OCI-LY1 (cell line): ENCODE measurements at regions not wholly inside any gene's neighbourhood (a gene's known extent, or its start where the extent isn't known, plus 50 kb on each side); places are given as distances from the start of the nearest gene placed in this dataset.

Experiments used
- EZH2 ChIP-seq: fragments of 200-600 bp; sonication (generic), shearing (Covaris generic); IDR thresholded peaks from 2 replicates; pipeline ENCODE4 v1.8.0; 2017; ENCODE audit warnings: borderline replicate concordance, mixed run types, mild to moderate bottlenecking, antibody characterized with exemption, low read length, moderate library complexity, mixed read lengths
- TF ChIP-seq, protein P1 (sequence below): fragments of 200-600 bp; sonication (generic), shearing (Covaris generic); IDR thresholded peaks from 2 replicates; pipeline ENCODE4 v1.5.1; 2017; ENCODE audit warnings: mild to moderate bottlenecking, antibody characterized with exemption, low read length, moderate library complexity, mixed read lengths

DNA sequence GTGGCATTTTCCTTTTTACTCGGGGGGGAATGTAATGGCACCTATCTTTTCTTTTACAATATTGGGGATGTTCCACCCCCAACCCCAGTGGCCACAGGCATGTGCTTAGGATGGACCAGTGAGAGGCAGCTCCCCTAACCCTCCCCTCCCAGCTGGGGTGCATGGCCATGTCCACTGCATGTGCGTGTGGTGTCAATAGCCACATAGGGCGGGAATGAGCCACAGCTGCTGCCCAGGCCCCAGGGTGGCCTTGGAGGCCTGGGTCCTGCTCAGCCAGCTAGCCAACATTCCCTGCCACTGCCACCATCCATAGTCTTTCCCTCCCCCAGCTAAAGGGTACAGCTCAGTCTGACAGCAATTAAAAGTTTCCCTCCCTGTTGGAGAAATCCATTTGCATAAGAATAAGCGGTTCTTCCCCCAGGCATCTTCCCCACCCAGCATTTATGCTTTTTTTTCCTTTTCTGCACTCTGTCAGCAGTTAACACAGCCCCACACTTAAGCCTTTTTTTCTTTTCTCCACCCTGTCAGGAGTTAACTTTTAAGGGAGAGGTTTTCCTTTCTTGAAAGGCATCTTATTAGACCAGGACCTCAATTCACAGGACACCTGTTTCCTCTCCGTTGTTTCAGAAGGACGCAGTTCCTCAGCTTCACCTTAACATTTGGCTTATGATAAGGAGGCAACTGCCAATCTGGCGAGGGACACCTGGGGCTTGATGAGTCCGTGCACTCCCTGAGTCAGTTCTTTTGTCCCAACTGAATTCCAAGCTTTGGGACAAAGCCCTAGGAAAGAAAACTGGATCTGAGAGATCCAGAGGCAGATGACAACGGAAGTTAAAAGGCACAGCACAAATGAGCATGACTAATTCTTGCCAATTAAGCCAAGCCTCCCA, 121.4 kb downstream of the TPBG start:
- TF ChIP-seq, protein P1, sequence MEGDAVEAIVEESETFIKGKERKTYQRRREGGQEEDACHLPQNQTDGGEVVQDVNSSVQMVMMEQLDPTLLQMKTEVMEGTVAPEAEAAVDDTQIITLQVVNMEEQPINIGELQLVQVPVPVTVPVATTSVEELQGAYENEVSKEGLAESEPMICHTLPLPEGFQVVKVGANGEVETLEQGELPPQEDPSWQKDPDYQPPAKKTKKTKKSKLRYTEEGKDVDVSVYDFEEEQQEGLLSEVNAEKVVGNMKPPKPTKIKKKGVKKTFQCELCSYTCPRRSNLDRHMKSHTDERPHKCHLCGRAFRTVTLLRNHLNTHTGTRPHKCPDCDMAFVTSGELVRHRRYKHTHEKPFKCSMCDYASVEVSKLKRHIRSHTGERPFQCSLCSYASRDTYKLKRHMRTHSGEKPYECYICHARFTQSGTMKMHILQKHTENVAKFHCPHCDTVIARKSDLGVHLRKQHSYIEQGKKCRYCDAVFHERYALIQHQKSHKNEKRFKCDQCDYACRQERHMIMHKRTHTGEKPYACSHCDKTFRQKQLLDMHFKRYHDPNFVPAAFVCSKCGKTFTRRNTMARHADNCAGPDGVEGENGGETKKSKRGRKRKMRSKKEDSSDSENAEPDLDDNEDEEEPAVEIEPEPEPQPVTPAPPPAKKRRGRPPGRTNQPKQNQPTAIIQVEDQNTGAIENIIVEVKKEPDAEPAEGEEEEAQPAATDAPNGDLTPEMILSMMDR = no peak
- TF ChIP-seq EZH2 = no peak
